HEK293 (cell line): ENCODE measurements at regions not wholly inside any gene's neighbourhood (a gene's known extent, or its start where the extent isn't known, plus 50 kb on each side); places are given as distances from the start of the nearest gene placed in this dataset.

ENCODE experiments used
- CTCF ChIA-PET: fragments of 350-600 bp; formaldehyde crosslinking; extraction: SDS; loops from one replicate; lab custom pipeline; 2021; ENCODE audit warnings: antibody characterized with exemption; lab: Yijun Ruan, JAX
- POLR2A ChIA-PET: fragments of 300-600 bp; formaldehyde crosslinking; extraction: SDS; loops from one replicate; lab custom pipeline; 2020; ENCODE audit warnings: antibody characterized with exemption, inconsistent platforms; lab: Yijun Ruan, JAX
- H3K27ac ChIP-seq: fragments of 200-500 bp; sonication (Bioruptor generic); 2 replicates; pipeline ENCODE4 v1.5.1; 2014; ENCODE audit warnings: low read depth, low read length, control low read depth, inconsistent platforms; ENCODE audit errors: extremely low read depth
- H3K36me3 ChIP-seq, 2 experiments: fragments of 200-500 bp in 1 of 2; sonication (Bioruptor generic) in 1 of 2; 1 replicate in 1 of 2; 2 replicates in 1 of 2; pipeline ENCODE4 v1.5.1; 2014 to 2017; ENCODE audit warnings: inconsistent platforms in 2 of 2, low read length in 2 of 2; ENCODE audit not compliant: control insufficient read depth in 2 of 2, insufficient read depth in 1 of 2
- H3K4me1 ChIP-seq: fragments of 200-500 bp; sonication (Bioruptor generic); 2 replicates; pipeline ENCODE4 v1.5.1; 2014; ENCODE audit warnings: mild to moderate bottlenecking, low read length, inconsistent platforms; ENCODE audit not compliant: control insufficient read depth, insufficient read depth
- H3K4me3 ChIP-seq: 2 replicates; pipeline ENCODE4 v1.5.1; 2011; ENCODE audit warnings: low read depth, mild to moderate bottlenecking, control low read depth, low read length, moderate library complexity
- H3K9me3 ChIP-seq: fragments of 200-500 bp; sonication (Bioruptor generic); 2 replicates; pipeline ENCODE4 v1.5.1; 2014; ENCODE audit warnings: low read depth, low read length, inconsistent platforms; ENCODE audit not compliant: control insufficient read depth, insufficient read depth
- BCL11A ChIP-seq: fragments of 450-650 bp; formaldehyde crosslinking; IDR thresholded peaks from 2 replicates; pipeline ENCODE4 v1.5.1; 2016; ENCODE audit warnings: low read depth, missing biosample characterization, missing genetic modification characterization
- ELK4 ChIP-seq: IDR thresholded peaks from 2 replicates; pipeline ENCODE4 v1.6.1; 2011; ENCODE audit warnings: mild to moderate bottlenecking, low read depth, low read length, borderline replicate concordance
- INSM2 ChIP-seq: fragments of 450-650 bp; formaldehyde crosslinking; IDR thresholded peaks from 2 replicates; pipeline ENCODE4 v1.5.1; 2016; ENCODE audit warnings: missing biosample characterization, missing genetic modification characterization
- KLF16 ChIP-seq: fragments of 450-650 bp; formaldehyde crosslinking; IDR thresholded peaks from 2 replicates; pipeline ENCODE4 v1.5.1; 2017; ENCODE audit warnings: missing biosample characterization, missing genetic modification characterization
- KLF17 ChIP-seq: fragments of 450-650 bp; formaldehyde crosslinking; IDR thresholded peaks from 2 replicates; pipeline ENCODE4 v1.5.1; 2016; ENCODE audit warnings: missing biosample characterization, missing genetic modification characterization
- MYNN ChIP-seq: fragments of 450-650 bp; formaldehyde crosslinking; IDR thresholded peaks from 2 replicates; pipeline ENCODE4 v1.5.1; 2016; ENCODE audit warnings: missing biosample characterization, missing genetic modification characterization, borderline replicate concordance
- PRDM1 ChIP-seq: fragments of 450-650 bp; formaldehyde crosslinking; IDR thresholded peaks from 2 replicates; pipeline ENCODE4; 2016; ENCODE audit warnings: missing biosample characterization, missing genetic modification characterization
- PRDM4 ChIP-seq: fragments of 450-650 bp; formaldehyde crosslinking; IDR thresholded peaks from 2 replicates; pipeline ENCODE4 v1.5.1; 2017; ENCODE audit warnings: missing biosample characterization, missing genetic modification characterization
- SP3 ChIP-seq: fragments of 450-650 bp; formaldehyde crosslinking; IDR thresholded peaks from 2 replicates; pipeline ENCODE4 v1.5.1; 2016; ENCODE audit warnings: missing biosample characterization, missing genetic modification characterization
- TCF7L2 ChIP-seq: IDR thresholded peaks from 2 replicates; pipeline ENCODE4 v1.6.1; 2011; ENCODE audit warnings: low read depth, mild to moderate bottlenecking, inconsistent platforms, low read length, moderate library complexity, borderline replicate concordance
- ZNF202 ChIP-seq: fragments of 450-650 bp; formaldehyde crosslinking; IDR thresholded peaks from 2 replicates; pipeline ENCODE4 v1.5.1; 2016; ENCODE audit warnings: missing biosample characterization, missing genetic modification characterization, borderline replicate concordance
- ZNF221 ChIP-seq: fragments of 450-650 bp; formaldehyde crosslinking; IDR thresholded peaks from 2 replicates; pipeline ENCODE4 v1.5.1; 2017; ENCODE audit warnings: missing biosample characterization, missing genetic modification characterization, borderline replicate concordance
- ZNF26 ChIP-seq: fragments of 450-650 bp; formaldehyde crosslinking; IDR thresholded peaks from 2 replicates; pipeline ENCODE4 v1.5.1; 2016; ENCODE audit warnings: missing biosample characterization, missing genetic modification characterization
- ZNF341 ChIP-seq: fragments of 450-650 bp; formaldehyde crosslinking; IDR thresholded peaks from 2 replicates; pipeline ENCODE4; 2016; ENCODE audit warnings: low read depth, missing biosample characterization, missing genetic modification characterization
- ZNF354C ChIP-seq: fragments of 450-650 bp; formaldehyde crosslinking; IDR thresholded peaks from 2 replicates; pipeline ENCODE4 v1.5.1; 2016; ENCODE audit warnings: missing biosample characterization, missing genetic modification characterization, low read depth, borderline replicate concordance
- ZNF518A ChIP-seq: fragments of 450-650 bp; formaldehyde crosslinking; conservative IDR thresholded peaks from 2 replicates; pipeline ENCODE4 v1.5.1; 2016; ENCODE audit warnings: low read depth, missing biosample characterization, missing genetic modification characterization
- ZNF544 ChIP-seq: fragments of 450-650 bp; formaldehyde crosslinking; IDR thresholded peaks from 2 replicates; pipeline ENCODE4 v1.5.0; 2017; ENCODE audit warnings: missing biosample characterization, missing genetic modification characterization
- ZNF560 ChIP-seq: fragments of 450-650 bp; formaldehyde crosslinking; IDR thresholded peaks from 2 replicates; pipeline ENCODE4 v1.5.1; 2017; ENCODE audit warnings: missing biosample characterization, missing genetic modification characterization, borderline replicate concordance
- ZNF623 ChIP-seq: fragments of 450-650 bp; formaldehyde crosslinking; IDR thresholded peaks from 2 replicates; pipeline ENCODE4 v1.5.1; 2016; ENCODE audit warnings: missing biosample characterization, missing genetic modification characterization
- ZNF660 ChIP-seq: fragments of 450-650 bp; IDR thresholded peaks from 2 replicates; pipeline ENCODE4 v1.5.1; 2018; ENCODE audit warnings: missing biosample characterization, mild to moderate bottlenecking, missing genetic modification characterization
- ZNF776 ChIP-seq: fragments of 450-650 bp; formaldehyde crosslinking; IDR thresholded peaks from 2 replicates; pipeline ENCODE4 v1.5.0; 2017; ENCODE audit warnings: missing biosample characterization, missing genetic modification characterization, borderline replicate concordance
- ZNF830 ChIP-seq: fragments of 450-650 bp; IDR thresholded peaks from 2 replicates; pipeline ENCODE4 v1.5.0; 2018; ENCODE audit warnings: missing biosample characterization, missing genetic modification characterization, low read depth, mild to moderate bottlenecking, moderate library complexity

GRCh38 chr18:71727909-71728308 is 816.2 kb downstream of the CBLN2 start:
- no peak for TF ChIP-seq BCL11A (tag by site-specific recombination)
- TF ChIP-seq MYNN (tag by site-specific recombination) = no peak
- TF ChIP-seq PRDM1 (tag by site-specific recombination) = peak; percentile 42; the same call in 1 of the 2 replicates
- TF ChIP-seq ZNF560 (tag by site-specific recombination) = no peak
- H3K4me3 ChIP-seq = no peak overlapping the region
- ChIA-PET POLR2A (no interaction called here), CTCF (interaction anchor here (0.6 kb wide), 1 partner anchor 945 kb away, joined by 3 read pairs; no protein-coding TSS in a partner anchor)
- H3K36me3 ChIP-seq = no peaks in the 10 kb centered on the region
- no peaks in the 10 kb centered on the region for H3K4me1 ChIP-seq
- H3K27ac ChIP-seq = no peak overlapping the region
- H3K9me3 ChIP-seq = no peaks in the 10 kb centered on the region

- POLR2A ChIA-PET = no interaction called here
These were observed 818.9 kb downstream of the CBLN2 start for GRCh38 chr18:71725256-71725655.

More at GRCh38 chr18:71725256-71725655, 818.9 kb downstream of the CBLN2 start:
- no peak overlapping the region for H3K27ac ChIP-seq
- TF ChIP-seq ZNF776 (tag by site-specific recombination) (no peak), ZNF544 (tag by site-specific recombination) (no peak), ZNF623 (tag by site-specific recombination) (no peak), ZNF202 (no peak), PRDM4 (tag by site-specific recombination) (no peak), KLF17 (tag by site-specific recombination) (no peak), TCF7L2 (no peak), ZNF830 (no peak), KLF16 (tag by site-specific recombination) (no peak), ZNF660 (tag by site-specific recombination) (no peak), ZNF221 (no peak), ZNF518A (tag by site-specific recombination) (no peak), ZNF354C (tag by site-specific recombination) (no peak), ELK4 (no peak), SP3 (tag by site-specific recombination) (no peak), INSM2 (tag by site-specific recombination) (no peak), ZNF341 (tag by site-specific recombination) (no peak), ZNF26 (no peak)
- H3K4me1 ChIP-seq = no peaks in the 10 kb centered on the region
- CTCF ChIA-PET = no interaction called here
- H3K36me3 ChIP-seq = no peaks in the 10 kb centered on the region
- H3K4me3 ChIP-seq = no peak overlapping the region
- H3K9me3 ChIP-seq = no peaks in the 10 kb centered on the region
